HUES6 (cell line): ENCODE measurements at regions not wholly inside any gene's neighbourhood (a gene's known extent, or its start where the extent isn't known, plus 50 kb on each side); places are given as distances from the start of the nearest gene placed in this dataset.
"Not testable (repeated sequence)": the region's sequence is repeated elsewhere in the genome, so short reads cannot be mapped to it uniquely, and the experiment has no call there.

Source experiments
- H3K27ac ChIP-seq: 2 replicates; pipeline ENCODE4 v1.7.0; 2013; ENCODE audit warnings: low read depth, mild to moderate bottlenecking, low read length, inconsistent platforms
- H3K27me3 ChIP-seq: 2 replicates; pipeline ENCODE4 v1.6.1; 2013; ENCODE audit warnings: low read length; ENCODE audit not compliant: control insufficient read depth, insufficient read depth
- H3K36me3 ChIP-seq: 2 replicates; pipeline ENCODE4 v1.6.1; 2013; ENCODE audit warnings: low read length; ENCODE audit not compliant: control insufficient read depth, insufficient read depth
- H3K4me1 ChIP-seq: 2 replicates; pipeline ENCODE4 v1.6.1; 2013; ENCODE audit warnings: low read length; ENCODE audit not compliant: control insufficient read depth, insufficient read depth
- H3K4me3 ChIP-seq: 2 replicates; pipeline ENCODE4 v1.5.1; 2013; ENCODE audit warnings: low read depth, low read length
- H3K9ac ChIP-seq: one replicate; pipeline ENCODE4 v1.6.1; 2013; ENCODE audit warnings: mild to moderate bottlenecking, low read length
- H3K9me3 ChIP-seq: 2 replicates; pipeline ENCODE4 v1.6.1; 2013; ENCODE audit warnings: low read depth, low read length; ENCODE audit not compliant: control insufficient read depth, insufficient read depth

GRCh38 chr2:111450526-111450925 is 329.8 kb downstream of the BCL2L11 start:
- H3K9me3 ChIP-seq, H3K36me3 ChIP-seq, H3K9ac ChIP-seq, H3K27me3 ChIP-seq, H3K4me3 ChIP-seq, H3K4me1 ChIP-seq, H3K27ac ChIP-seq: not testable (repeated sequence)

- H3K4me3 ChIP-seq, H3K9me3 ChIP-seq, H3K27ac ChIP-seq, H3K36me3 ChIP-seq, H3K9ac ChIP-seq, H3K4me1 ChIP-seq, H3K27me3 ChIP-seq: not testable (repeated sequence)
Measured at GRCh38 chr2:111451692-111452199, 331.0 kb downstream of the BCL2L11 start.

- not testable (repeated sequence) for H3K9ac ChIP-seq, H3K4me1 ChIP-seq, H3K9me3 ChIP-seq, H3K4me3 ChIP-seq, H3K36me3 ChIP-seq, H3K27me3 ChIP-seq, H3K27ac ChIP-seq
Measured at GRCh38 chr2:111452208-111452607, 331.5 kb downstream of the BCL2L11 start.

- H3K9me3 ChIP-seq = not testable (repeated sequence)
Measured at GRCh38 chr2:111453308-111453707, 332.6 kb downstream of the BCL2L11 start.

GRCh38 chr2:111453816-111454215 is 333.1 kb downstream of the BCL2L11 start:
- H3K4me3 ChIP-seq, H3K4me1 ChIP-seq, H3K27ac ChIP-seq: not testable (repeated sequence)

More at GRCh38 chr2:111453308-111453707, 332.6 kb downstream of the BCL2L11 start:
- H3K9ac ChIP-seq, H3K27ac ChIP-seq, H3K27me3 ChIP-seq, H3K4me3 ChIP-seq, H3K36me3 ChIP-seq, H3K4me1 ChIP-seq: not testable (repeated sequence)

GRCh38 chr2:111454404-111454803 is 333.7 kb downstream of the BCL2L11 start:
- H3K36me3 ChIP-seq, H3K27me3 ChIP-seq, H3K4me3 ChIP-seq, H3K4me1 ChIP-seq, H3K9me3 ChIP-seq, H3K27ac ChIP-seq, H3K9ac ChIP-seq: not testable (repeated sequence)

More at GRCh38 chr2:111453816-111454215, 333.1 kb downstream of the BCL2L11 start:
- H3K36me3 ChIP-seq, H3K9me3 ChIP-seq, H3K9ac ChIP-seq, H3K27me3 ChIP-seq: not testable (repeated sequence)

- H3K4me3 ChIP-seq, H3K36me3 ChIP-seq, H3K9ac ChIP-seq, H3K27me3 ChIP-seq, H3K27ac ChIP-seq, H3K4me1 ChIP-seq, H3K9me3 ChIP-seq: not testable (repeated sequence)
Measured at GRCh38 chr2:111455016-111456015, 334.6 kb downstream of the BCL2L11 start.

GRCh38 chr2:111457191-111457590 is 336.5 kb downstream of the BCL2L11 start:
- not testable (repeated sequence) for H3K27me3 ChIP-seq, H3K36me3 ChIP-seq, H3K27ac ChIP-seq, H3K4me1 ChIP-seq, H3K9me3 ChIP-seq, H3K4me3 ChIP-seq, H3K9ac ChIP-seq

- H3K9ac ChIP-seq, H3K9me3 ChIP-seq, H3K27me3 ChIP-seq, H3K36me3 ChIP-seq, H3K27ac ChIP-seq, H3K4me1 ChIP-seq, H3K4me3 ChIP-seq: not testable (repeated sequence)
Measured at GRCh38 chr2:111460901-111461300, 340.2 kb downstream of the BCL2L11 start.

GRCh38 chr2:111461831-111462230 is 341.1 kb downstream of the BCL2L11 start:
- not testable (repeated sequence) for H3K27me3 ChIP-seq, H3K4me3 ChIP-seq, H3K36me3 ChIP-seq, H3K4me1 ChIP-seq, H3K9ac ChIP-seq, H3K9me3 ChIP-seq, H3K27ac ChIP-seq

GRCh38 chr2:111462572-111462971 is 341.9 kb downstream of the BCL2L11 start:
- H3K27ac ChIP-seq, H3K27me3 ChIP-seq, H3K4me3 ChIP-seq, H3K36me3 ChIP-seq, H3K9me3 ChIP-seq, H3K9ac ChIP-seq, H3K4me1 ChIP-seq: not testable (repeated sequence)
